Body of pancreas (tissue), 4 donors: ENCODE measurements at regions not wholly inside any gene's neighbourhood (a gene's known extent, or its start where the extent isn't known, plus 50 kb on each side); places are given as distances from the start of the nearest gene placed in this dataset.

Experiments used
- ATAC-seq: fragments of 150-250 bp; one replicate; pipeline ENCODE4 v1.9.1; 2016
- DNase-seq, 4 donors: peaks; one replicate each; pipeline ENCODE4 v3.0.0-alpha.2; 2019
- H3K27ac ChIP-seq, 4 donors: fragments of 200-600 bp; sonication (generic); 1 replicate in 3 of 4; 2 replicates in 1 of 4; pipeline versions ENCODE4 v1.5.1 to v1.6.1; 2016 to 2019; ENCODE audit warnings: mild to moderate bottlenecking in 1 of 4, mixed read lengths in 1 of 4, moderate library complexity in 1 of 4
- H3K27me3 ChIP-seq, 2 donors: fragments of 200-600 bp; sonication (generic); one replicate each; pipeline ENCODE4 v1.6.0; 2016; ENCODE audit warnings: mild to moderate bottlenecking in 1 of 2
- H3K36me3 ChIP-seq, 2 donors: fragments of 200-600 bp; sonication (generic); replicated peaks in 1 of 2; 2 replicates each; pipeline ENCODE4 v1.5.1; 2016; ENCODE audit warnings: low read depth in 2 of 2; ENCODE audit not compliant: insufficient read depth in 1 of 2
- H3K4me1 ChIP-seq: fragments of 200-600 bp; sonication (generic); one replicate; pipeline ENCODE4 v1.6.0; 2016
- H3K4me3 ChIP-seq, 2 donors: fragments of 200-600 bp; sonication (generic); 1 replicate in 1 of 2; 2 replicates in 1 of 2; pipeline ENCODE4 v1.5.1; 2016 to 2019
- H3K9me3 ChIP-seq, 3 donors: fragments of 200-600 bp; sonication (generic); 1 replicate in 2 of 3; 2 replicates in 1 of 3; pipeline ENCODE4 v1.5.1; 2016
- CTCF ChIP-seq, 7 experiments: fragments of 450-650 bp in 4 of 7; fragments of 200-600 bp in 3 of 7; sonication (generic) in 3 of 7; IDR thresholded peaks; one replicate each; pipeline ENCODE4 v1.5.1; 2016 to 2019; ENCODE audit warnings: antibody characterized with exemption in 7 of 7
- POLR2A ChIP-seq, 3 donors: fragments of 450-650 bp; IDR thresholded peaks; one replicate each; pipeline ENCODE4 v1.6.1; 2016; ENCODE audit warnings: antibody characterized with exemption in 3 of 3, mild to moderate bottlenecking in 2 of 3
- WGBS, 2 donors: methylation state at CpG; one replicate each; pipeline ENCODE4 v1.1.5; 2017; 5-methylcytosine and 5-hydroxymethylcytosine counted together
- intact Hi-C: fragments of 100-400 bp; cut with DNase I; formaldehyde crosslinking; loops from one replicate; pipeline ENCODE4 v1.15.1; 2023

- Histone ChIP-seq H3K36me3 (no peaks in the 10 kb centered on the region), H3K27ac (no peak overlapping the region), H3K9me3 (no peaks in the 10 kb centered on the region), H3K4me3 (no peak overlapping the region), H3K27me3 (no peaks in the 10 kb centered on the region), H3K4me1 (no peaks in the 10 kb centered on the region)
- 64 to 71% methylated on average over 7 of the region's 7 CpGs for WGBS, 2 donors
- no peak for ATAC-seq
- TF ChIP-seq POLR2A (IDR thresholded peaks at IDR 0.05) (no peak), CTCF (IDR thresholded peaks at IDR 0.05) (no peak)
- DNase-seq = no peak
- intact Hi-C loops = no loop called here
Measured at GRCh38 chr4:125062115-125063050, 252.4 kb upstream of the FAT4 start.

- no peak overlapping the region for H3K27ac ChIP-seq
- intact Hi-C loops = no loop called here
- no peaks in the 10 kb centered on the region for H3K9me3 ChIP-seq
- no peaks in the 10 kb centered on the region for H3K27me3 ChIP-seq
- WGBS, 2 donors = 65 to 87% methylated on average over 2 of the region's 2 CpGs
- ATAC-seq (no peak), DNase-seq (no peak)
- no peak for TF ChIP-seq POLR2A (IDR thresholded peaks at IDR 0.05)
- TF ChIP-seq CTCF (IDR thresholded peaks at IDR 0.05) = no peak
- H3K36me3 ChIP-seq = no peaks in the 10 kb centered on the region
- no peaks in the 10 kb centered on the region for H3K4me1 ChIP-seq
- no peak overlapping the region for H3K4me3 ChIP-seq
Measured at GRCh38 chr4:125060376-125060775, 254.4 kb upstream of the FAT4 start.

GRCh38 chr4:125049711-125050110, 265.0 kb upstream of the FAT4 start:
- H3K9me3 ChIP-seq = no peaks in the 10 kb centered on the region
- H3K4me3 ChIP-seq = no peak overlapping the region
- 4 to 12% methylated on average over 1 of the region's 1 CpG for WGBS, 2 donors
- intact Hi-C loops = no loop called here
- no peak overlapping the region for H3K27ac ChIP-seq
- H3K36me3 ChIP-seq = no peaks in the 10 kb centered on the region
- no peaks in the 10 kb centered on the region for H3K4me1 ChIP-seq
- no peak for DNase-seq
- no peaks in the 10 kb centered on the region for H3K27me3 ChIP-seq
- no peak for TF ChIP-seq POLR2A (IDR thresholded peaks at IDR 0.05)
- no peak for TF ChIP-seq CTCF (IDR thresholded peaks at IDR 0.05)
- ATAC-seq = no peak

GRCh38 chr4:125045311-125045710, 269.4 kb upstream of the FAT4 start:
- Histone ChIP-seq H3K4me1 (no peaks in the 10 kb centered on the region), H3K27ac (no peak overlapping the region), H3K36me3 (no peaks in the 10 kb centered on the region), H3K4me3 (no peak overlapping the region), H3K27me3 (no peaks in the 10 kb centered on the region), H3K9me3 (no peaks in the 10 kb centered on the region)
- ATAC-seq (no peak), DNase-seq (no peak)
- TF ChIP-seq POLR2A (IDR thresholded peaks at IDR 0.05) (no peak), CTCF (IDR thresholded peaks at IDR 0.05) (no peak)
- intact Hi-C loops = no loop called here

- no peaks in the 10 kb centered on the region for H3K27me3 ChIP-seq
- TF ChIP-seq CTCF (IDR thresholded peaks at IDR 0.05) = no peak
- no peak for TF ChIP-seq POLR2A (IDR thresholded peaks at IDR 0.05)
- no peak overlapping the region for H3K4me3 ChIP-seq
- no peaks in the 10 kb centered on the region for H3K36me3 ChIP-seq
- no peaks in the 10 kb centered on the region for H3K9me3 ChIP-seq
- intact Hi-C loops = no loop called here
- 18 to 31% methylated on average over 3 of the region's 3 CpGs for WGBS, 2 donors
- no peak overlapping the region for H3K27ac ChIP-seq
- no peak for DNase-seq
- H3K4me1 ChIP-seq = no peaks in the 10 kb centered on the region
- no peak for ATAC-seq
Measured at GRCh38 chr4:125044886-125045285, 269.9 kb upstream of the FAT4 start.
